Prostate gland (tissue), 2 donors: ENCODE measurements at regions not wholly inside any gene's neighbourhood (a gene's known extent, or its start where the extent isn't known, plus 50 kb on each side); places are given as distances from the start of the nearest gene placed in this dataset.
A peak's percentile ranks its signal among the peaks of the same experiment; 100 is the strongest.

Experiments used
- DNase-seq: peaks from one replicate; pipeline ENCODE4 v3.0.0-alpha.2; 2019; ENCODE audit warnings: low spot score
- H3K27ac ChIP-seq, 2 donors: fragments of 200-600 bp; sonication (generic); 2 replicates each; pipeline ENCODE4 v1.5.1; 2017 to 2019
- H3K27me3 ChIP-seq: fragments of 200-600 bp; sonication (generic); replicated peaks from 2 replicates; pipeline ENCODE4 v1.5.1; 2019; ENCODE audit not compliant: insufficient read depth
- H3K36me3 ChIP-seq, 2 donors: fragments of 200-600 bp; sonication (generic); 1 replicate in 1 of 2; 2 replicates in 1 of 2; pipeline versions ENCODE4 v1.5.1 to v1.8.1; 2017 to 2019
- H3K4me1 ChIP-seq: fragments of 200-600 bp; sonication (generic); replicated peaks from 2 replicates; pipeline ENCODE4 v1.5.1; 2019
- H3K4me3 ChIP-seq, 2 donors: fragments of 200-600 bp; sonication (generic); 2 replicates each; pipeline ENCODE4 v1.5.1; 2017 to 2019
- H3K9me3 ChIP-seq: fragments of 200-600 bp; sonication (generic); 2 replicates; pipeline ENCODE4 v1.5.1; 2017
- CTCF ChIP-seq, 4 experiments: fragments of 200-600 bp in 2 of 4; fragments of 450-650 bp in 2 of 4; sonication (generic) in 2 of 4; IDR thresholded peaks; 1 replicate in 3 of 4; 2 replicates in 1 of 4; pipeline ENCODE4 v1.5.1; 2016 to 2019; ENCODE audit warnings: antibody characterized with exemption in 4 of 4, mild to moderate bottlenecking in 2 of 4, moderate library complexity in 2 of 4
- POLR2A ChIP-seq: fragments of 450-650 bp; IDR thresholded peaks from one replicate; pipeline ENCODE4 v1.6.1; 2016; ENCODE audit warnings: antibody characterized with exemption, mild to moderate bottlenecking
- POLR2AphosphoS5 ChIP-seq: sonication (generic); formaldehyde crosslinking; IDR thresholded peaks from one replicate; pipeline ENCODE4 v1.6.1; 2017; ENCODE audit warnings: antibody characterized with exemption
- WGBS: methylation state at CpG from one replicate; pipeline ENCODE4 v1.1.5; 2018; 5-methylcytosine and 5-hydroxymethylcytosine counted together
- intact Hi-C: fragments of 100-400 bp; cut with DNase I; formaldehyde crosslinking; loops from one replicate; pipeline ENCODE4 v1.14.2; 2022

GRCh38 chr1:82121421-82121820, 320.7 kb downstream of the ADGRL2 start:
- Histone ChIP-seq H3K36me3 (no peaks in the 10 kb centered on the region), H3K9me3 (no peaks in the 10 kb centered on the region), H3K27ac (no peak overlapping the region), H3K27me3 (no peaks in the 10 kb centered on the region), H3K4me1 (no peaks in the 10 kb centered on the region), H3K4me3 (no peak overlapping the region)
- TF ChIP-seq POLR2A (no peak), CTCF (IDR thresholded peaks at IDR 0.05) (no peak), POLR2AphosphoS5 (no peak)
- 93% methylated on average over 2 of the region's 2 CpGs for WGBS
- no peak for DNase-seq
- intact Hi-C loops = no loop called here

GRCh38 chr1:82116105-82116504, 315.4 kb downstream of the ADGRL2 start:
- intact Hi-C loops = no loop called here
- H3K4me1 ChIP-seq = no peaks in the 10 kb centered on the region
- no peaks in the 10 kb centered on the region for H3K9me3 ChIP-seq
- no peak for TF ChIP-seq POLR2AphosphoS5
- TF ChIP-seq CTCF (IDR thresholded peaks at IDR 0.05) = no peak
- TF ChIP-seq POLR2A = no peak
- H3K27me3 ChIP-seq = no peaks in the 10 kb centered on the region
- DNase-seq = peak; percentile 19
- WGBS = 33% methylated on average over 7 of the region's 7 CpGs
- H3K4me3 ChIP-seq = no peak overlapping the region
- H3K36me3 ChIP-seq = no peaks in the 10 kb centered on the region
- H3K27ac ChIP-seq = no peak overlapping the region

GRCh38 chr1:82114887-82115286, 314.2 kb downstream of the ADGRL2 start:
- intact Hi-C loops = no loop called here
- Histone ChIP-seq H3K4me1 (no peaks in the 10 kb centered on the region), H3K27me3 (no peaks in the 10 kb centered on the region), H3K4me3 (no peak overlapping the region), H3K9me3 (no peaks in the 10 kb centered on the region), H3K27ac (no peak overlapping the region), H3K36me3 (no peaks in the 10 kb centered on the region)
- DNase-seq = no peak
- TF ChIP-seq CTCF (IDR thresholded peaks at IDR 0.05) = no peak
- TF ChIP-seq POLR2A = no peak
- no peak for TF ChIP-seq POLR2AphosphoS5
- 91% methylated on average over 4 of the region's 4 CpGs for WGBS

- Histone ChIP-seq H3K27me3 (no peaks in the 10 kb centered on the region), H3K4me1 (no peaks in the 10 kb centered on the region), H3K36me3 (no peaks in the 10 kb centered on the region), H3K9me3 (no peaks in the 10 kb centered on the region), H3K27ac (no peak overlapping the region), H3K4me3 (no peak overlapping the region)
- DNase-seq = no peak
- WGBS = 27% methylated on average over 4 of the region's 4 CpGs
- no peak for TF ChIP-seq POLR2A
- TF ChIP-seq CTCF (IDR thresholded peaks at IDR 0.05) = no peak
- no peak for TF ChIP-seq POLR2AphosphoS5
- intact Hi-C loops = no loop called here
Measured at GRCh38 chr1:82110366-82111254, 309.9 kb downstream of the ADGRL2 start.

- WGBS = 55% methylated on average over 3 of the region's 3 CpGs
- Histone ChIP-seq H3K27me3 (no peaks in the 10 kb centered on the region), H3K36me3 (no peaks in the 10 kb centered on the region), H3K4me1 (no peaks in the 10 kb centered on the region), H3K9me3 (no peaks in the 10 kb centered on the region), H3K27ac (no peak overlapping the region), H3K4me3 (no peak overlapping the region)
- DNase-seq = no peak
- TF ChIP-seq POLR2AphosphoS5 = no peak
- no peak for TF ChIP-seq POLR2A
- TF ChIP-seq CTCF (IDR thresholded peaks at IDR 0.05) = no peak
- intact Hi-C loops = no loop called here
Measured at GRCh38 chr1:82108843-82109242, 308.1 kb downstream of the ADGRL2 start.
